HepG2 (cell line): ENCODE measurements at regions not wholly inside any gene's neighbourhood (a gene's known extent, or its start where the extent isn't known, plus 50 kb on each side); places are given as distances from the start of the nearest gene placed in this dataset.

ENCODE experiments used
- ARNT2 ChIP-seq: sonication (generic); formaldehyde crosslinking; IDR thresholded peaks from 2 replicates; pipeline ENCODE4 v1.8.0; 2022; ENCODE audit warnings: mild to moderate bottlenecking, low read depth, missing genetic modification reagents, moderate library complexity
- BHLHE40 ChIP-seq: IDR thresholded peaks from 2 replicates; pipeline ENCODE4 v1.6.1; 2011; ENCODE audit warnings: low read length, improper control_type of control experiment
- GPBP1L1 ChIP-seq: sonication (generic); formaldehyde crosslinking; IDR thresholded peaks from 2 replicates; pipeline ENCODE4 v1.5.0; 2020; ENCODE audit warnings: mild to moderate bottlenecking, missing genetic modification reagents
- HMGXB3 ChIP-seq: sonication (generic); formaldehyde crosslinking; IDR thresholded peaks from 2 replicates; pipeline ENCODE4 v1.4.0; 2020; ENCODE audit warnings: missing genetic modification reagents, borderline replicate concordance
- KIAA2018 ChIP-seq: sonication (generic); formaldehyde crosslinking; IDR thresholded peaks from 2 replicates; pipeline ENCODE4 v1.5.0; 2020; ENCODE audit warnings: mild to moderate bottlenecking, missing genetic modification reagents, borderline replicate concordance
- ZNF264 ChIP-seq: sonication (generic); formaldehyde crosslinking; IDR thresholded peaks from 2 replicates; pipeline ENCODE4 v1.4.0; 2020; ENCODE audit warnings: missing genetic modification reagents
- ZNF296 ChIP-seq: sonication (generic); formaldehyde crosslinking; conservative IDR thresholded peaks from 2 replicates; pipeline ENCODE4 v1.5.0; 2020; ENCODE audit warnings: mild to moderate bottlenecking, missing genetic modification reagents
- ZNF326 ChIP-seq: sonication (generic); formaldehyde crosslinking; IDR thresholded peaks from 2 replicates; pipeline ENCODE4 v1.4.0; 2020; ENCODE audit warnings: missing genetic modification reagents, borderline replicate concordance
- ZNF432 ChIP-seq: sonication (generic); formaldehyde crosslinking; IDR thresholded peaks from 2 replicates; pipeline ENCODE4 v1.5.0; 2020; ENCODE audit warnings: missing genetic modification reagents, mild to moderate bottlenecking, borderline replicate concordance
- ZNF510 ChIP-seq: sonication (generic); formaldehyde crosslinking; IDR thresholded peaks from 2 replicates; pipeline ENCODE4 v1.4.0; 2020; ENCODE audit warnings: low read depth, mild to moderate bottlenecking, missing genetic modification reagents
- ZNF512 ChIP-seq: sonication (generic); formaldehyde crosslinking; IDR thresholded peaks from 2 replicates; pipeline ENCODE4 v1.4.0; 2020; ENCODE audit warnings: mild to moderate bottlenecking, missing genetic modification reagents
- ZNF670 ChIP-seq: sonication (generic); formaldehyde crosslinking; IDR thresholded peaks from 2 replicates; pipeline ENCODE4 v1.8.0; 2022; ENCODE audit warnings: mild to moderate bottlenecking, missing genetic modification reagents, borderline replicate concordance

- TF ChIP-seq KIAA2018 (CRISPR knock-in tag) (no peak), HMGXB3 (CRISPR knock-in tag) (no peak), ZNF326 (no peak), ZNF432 (CRISPR knock-in tag) (no peak), ZNF296 (no peak), ZNF510 (CRISPR knock-in tag) (no peak), ZNF264 (CRISPR knock-in tag) (no peak), ARNT2 (CRISPR knock-in tag) (0 out of 2 replicates have a peak, but pooled peaks have one; percentile 26), ZNF670 (CRISPR knock-in tag) (peak; percentile 43; the same call in 1 of the 2 replicates), ZNF512 (CRISPR knock-in tag) (no peak), GPBP1L1 (CRISPR knock-in tag) (no peak), BHLHE40 (no peak)
Measured at GRCh38 chr12:30507576-30507975, 188.1 kb downstream of the IPO8 start (continued).
